Stimulated activated CD4-positive, alpha-beta T cell treated with anti-CD3 and anti-CD28 coated beads, Interleukin-2, amount 100 ng/mL, for 24 hours (primary cell): ENCODE measurements at regions not wholly inside any gene's neighbourhood (a gene's known extent, or its start where the extent isn't known, plus 50 kb on each side); places are given as distances from the start of the nearest gene placed in this dataset.
"Not testable (repeated sequence)": the region's sequence is repeated elsewhere in the genome, so short reads cannot be mapped to it uniquely, and the experiment has no call there.

ENCODE experiments used
- DNase-seq, 2 donors: peaks; one replicate each; pipeline ENCODE4 v3.0.0-alpha.2; 2020

GRCh38 chr12:73221398-73221797, 949.2 kb downstream of the TRHDE start:
- no peak for DNase-seq

GRCh38 chr12:73221836-73222235, 949.7 kb downstream of the TRHDE start:
- DNase-seq: no peak

- no peak for DNase-seq
Measured at GRCh38 chr12:73225371-73225937, 953.3 kb downstream of the TRHDE start.

GRCh38 chr12:73225941-73226340, 953.8 kb downstream of the TRHDE start:
- DNase-seq: no peak

- no peak for DNase-seq
Measured at GRCh38 chr12:73226593-73226992, 954.4 kb downstream of the TRHDE start.

GRCh38 chr12:73228828-73229227, 956.7 kb downstream of the TRHDE start:
- not testable (repeated sequence) for DNase-seq

- DNase-seq: no peak
Measured at GRCh38 chr12:73235387-73235786, 963.2 kb downstream of the TRHDE start.

- no peak for DNase-seq
Measured at GRCh38 chr12:73240110-73240509, 967.9 kb downstream of the TRHDE start.

- DNase-seq: no peak
Measured at GRCh38 chr12:73262788-73263381, 990.7 kb downstream of the TRHDE start.

GRCh38 chr12:73266206-73266605, 994.0 kb downstream of the TRHDE start:
- no peak for DNase-seq

- DNase-seq: no peak
Measured at GRCh38 chr12:73274976-73275375, 1002.8 kb downstream of the TRHDE start.

- DNase-seq: no peak
Measured at GRCh38 chr12:73277971-73278370, 1005.8 kb downstream of the TRHDE start.

- DNase-seq: no peak
Measured at GRCh38 chr12:73301530-73301929, 1029.4 kb downstream of the TRHDE start.

GRCh38 chr12:73307260-73307659, 1035.1 kb downstream of the TRHDE start:
- no peak for DNase-seq

- DNase-seq: no peak
Measured at GRCh38 chr12:73308079-73308478, 1035.9 kb downstream of the TRHDE start.

GRCh38 chr12:73308747-73309146, 1036.6 kb downstream of the TRHDE start:
- DNase-seq: no peak

- DNase-seq: no peak
Measured at GRCh38 chr12:73321319-73321718, 1049.1 kb downstream of the TRHDE start.

- no peak for DNase-seq
Measured at GRCh38 chr12:73321776-73322175, 1049.6 kb downstream of the TRHDE start.

- DNase-seq: no peak
Measured at GRCh38 chr12:73330584-73331351, 1058.6 kb downstream of the TRHDE start.

- DNase-seq: no peak
Measured at GRCh38 chr12:73341559-73342247, 1069.5 kb downstream of the TRHDE start.

- no peak for DNase-seq
Measured at GRCh38 chr12:73342733-73343132, 1070.6 kb downstream of the TRHDE start.

- DNase-seq: no peak
Measured at GRCh38 chr12:73352826-73353225, 1080.7 kb downstream of the TRHDE start.

- no peak for DNase-seq
Measured at GRCh38 chr12:73361156-73361863, 1089.1 kb downstream of the TRHDE start.
